GM23338 (cell line): ENCODE measurements at regions not wholly inside any gene's neighbourhood (a gene's known extent, or its start where the extent isn't known, plus 50 kb on each side); places are given as distances from the start of the nearest gene placed in this dataset.

Experiments used
- ATAC-seq: fragments of 200-7000 bp; cut with Tn5 transposase; 3 replicates; pipeline ENCODE4 v1.9.1; 2020
- DNase-seq: peaks from one replicate; pipeline ENCODE4 v3.0.0-alpha.2; 2015; ENCODE audit warnings: low spot score
- H2AFZ ChIP-seq: fragments of 200-600 bp; sonication (generic); 2 replicates; pipeline ENCODE4 v1.8.0; 2016; ENCODE audit warnings: antibody characterized with exemption, mild to moderate bottlenecking, moderate library complexity
- H3F3A ChIP-seq: fragments of 200-600 bp; sonication (generic); replicated peaks from 2 replicates; pipeline ENCODE4 v1.8.0; 2017; ENCODE audit warnings: antibody characterized with exemption, mixed run types, low read depth
- H3K27ac ChIP-seq: fragments of 200-600 bp; sonication (generic); 2 replicates; pipeline ENCODE4 v1.6.1; 2016; ENCODE audit warnings: low read depth
- H3K27me3 ChIP-seq: fragments of 200-600 bp; sonication (generic); 2 replicates; pipeline ENCODE4 v1.8.0; 2016; ENCODE audit warnings: mild to moderate bottlenecking, mixed run types, moderate library complexity; ENCODE audit not compliant: insufficient read depth
- H3K36me3 ChIP-seq: fragments of 200-600 bp; sonication (generic); 2 replicates; pipeline ENCODE4 v1.8.0; 2016; ENCODE audit warnings: mild to moderate bottlenecking; ENCODE audit not compliant: insufficient read depth
- H3K4me1 ChIP-seq: fragments of 200-600 bp; sonication (generic); 2 replicates; pipeline ENCODE4 v1.8.0; 2016; ENCODE audit warnings: mild to moderate bottlenecking, moderate library complexity; ENCODE audit not compliant: insufficient read depth
- H3K4me2 ChIP-seq: fragments of 200-600 bp; sonication (generic); 2 replicates; pipeline ENCODE4 v1.7.1; 2017; ENCODE audit warnings: mixed run types
- H3K4me3 ChIP-seq: fragments of 200-600 bp; sonication (generic); 2 replicates; pipeline ENCODE4 v1.6.1; 2016; ENCODE audit warnings: mixed run types
- H3K79me2 ChIP-seq: fragments of 200-600 bp; sonication (generic); replicated peaks from 2 replicates; pipeline ENCODE4 v1.8.0; 2017; ENCODE audit warnings: mild to moderate bottlenecking; ENCODE audit not compliant: insufficient read depth
- H3K9me2 ChIP-seq: fragments of 200-600 bp; sonication (generic); 2 replicates; pipeline ENCODE4 v1.8.0; 2017; ENCODE audit not compliant: insufficient read depth
- H4K20me1 ChIP-seq: fragments of 200-600 bp; sonication (generic); replicated peaks from 2 replicates; pipeline ENCODE4 v1.8.0; 2017; ENCODE audit warnings: mild to moderate bottlenecking; ENCODE audit not compliant: insufficient read depth
- H3K27ac Mint-ChIP-seq: 2 replicates; pipeline ENCODE4 v1.8.0; 2020; ENCODE audit warnings: inconsistent platforms, mild to moderate bottlenecking, moderate library complexity, mixed read lengths
- H3K27me3 Mint-ChIP-seq: 3 replicates; pipeline ENCODE4 v1.8.0; 2022; ENCODE audit warnings: low read depth, mild to moderate bottlenecking, moderate library complexity, mixed read lengths, inconsistent platforms; ENCODE audit not compliant: insufficient read depth, poor library complexity
- H3K36me3 Mint-ChIP-seq: 3 replicates; pipeline ENCODE4 v1.8.0; 2021; ENCODE audit warnings: low read depth, mild to moderate bottlenecking, inconsistent platforms, moderate library complexity, mixed read lengths
- H3K4me1 Mint-ChIP-seq: 3 replicates; pipeline ENCODE4 v1.8.0; 2020; ENCODE audit warnings: mild to moderate bottlenecking, inconsistent platforms, mixed read lengths
- H3K4me3 Mint-ChIP-seq: 3 replicates; pipeline ENCODE4 v1.8.0; 2021; ENCODE audit warnings: moderate library complexity, mild to moderate bottlenecking, inconsistent platforms, mixed read lengths
- H3K9me3 Mint-ChIP-seq: 3 replicates; pipeline ENCODE4 v1.8.0; 2020; ENCODE audit warnings: moderate library complexity, mild to moderate bottlenecking, inconsistent platforms, mixed read lengths
- CREB1 ChIP-seq: fragments of 250-450 bp; sonication (Bioruptor Pico); IDR thresholded peaks from 2 replicates; pipeline ENCODE4 v1.5.0; 2020; ENCODE audit warnings: low read depth, mild to moderate bottlenecking, moderate library complexity
- CTCF ChIP-seq, 2 experiments: fragments of 200-600 bp in 1 of 2; sonication (generic) in 1 of 2; conservative IDR thresholded peaks; 2 replicates each; pipeline versions ENCODE4 v1.5.1 to v1.6.1; 2016 to 2017; ENCODE audit warnings: antibody characterized with exemption in 2 of 2, low read depth in 2 of 2, mild to moderate bottlenecking in 2 of 2, moderate library complexity in 1 of 2
- ETS1 ChIP-seq: IDR thresholded peaks from 2 replicates; pipeline ENCODE4 v1.6.1; 2016; ENCODE audit warnings: antibody characterized with exemption
- EZH2 ChIP-seq: fragments of 200-600 bp; sonication (generic); IDR thresholded peaks from one replicate; pipeline ENCODE4 v1.8.0; 2017; ENCODE audit warnings: antibody characterized with exemption, mild to moderate bottlenecking, low read depth; ENCODE audit not compliant: unreplicated experiment
- EZH2phosphoT487 ChIP-seq: fragments of 200-600 bp; sonication (generic); IDR thresholded peaks from one replicate; pipeline ENCODE4 v1.8.1; 2018; ENCODE audit warnings: antibody characterized with exemption; ENCODE audit not compliant: unreplicated experiment
- JUNB ChIP-seq: IDR thresholded peaks from one replicate; pipeline ENCODE4 v1.6.1; 2016; ENCODE audit warnings: antibody characterized with exemption; ENCODE audit not compliant: unreplicated experiment
- NANOG ChIP-seq: IDR thresholded peaks from 2 replicates; pipeline ENCODE4 v1.6.1; 2016; ENCODE audit warnings: antibody characterized with exemption, borderline replicate concordance
- POLR2AphosphoS5 ChIP-seq: IDR thresholded peaks from 2 replicates; pipeline ENCODE4 v1.6.1; 2016; ENCODE audit warnings: antibody characterized with exemption, low read depth
- REST ChIP-seq: IDR thresholded peaks from one replicate; pipeline ENCODE4 v1.6.1; 2018; ENCODE audit warnings: antibody characterized with exemption; ENCODE audit not compliant: unreplicated experiment
- STAT1 ChIP-seq: IDR thresholded peaks from one replicate; pipeline ENCODE4 v1.6.1; 2016; ENCODE audit warnings: antibody characterized with exemption; ENCODE audit not compliant: unreplicated experiment
- ZNF114 ChIP-seq: fragments of 250-450 bp; sonication (Bioruptor Pico); IDR thresholded peaks from 2 replicates; pipeline ENCODE4 v1.5.0; 2020; ENCODE audit warnings: mild to moderate bottlenecking, moderate library complexity
- ZNF331 ChIP-seq: fragments of 250-450 bp; sonication (Bioruptor Pico); IDR thresholded peaks from 2 replicates; pipeline ENCODE4 v1.5.0; 2020; ENCODE audit warnings: low read depth, mild to moderate bottlenecking, moderate library complexity
- ZNF462 ChIP-seq: fragments of 250-450 bp; sonication (Bioruptor Pico); IDR thresholded peaks from 2 replicates; pipeline ENCODE4 v1.5.0; 2020; ENCODE audit warnings: mild to moderate bottlenecking, moderate library complexity

- no peaks in the 10 kb centered on the region for H3K27me3 ChIP-seq
- TF ChIP-seq CREB1 (CRISPR knock-in tag) (no peak), ZNF331 (CRISPR knock-in tag) (no peak), EZH2phosphoT487 (no peak), NANOG (no peak), ZNF462 (CRISPR knock-in tag) (no peak), JUNB (no peak), REST (no peak), EZH2 (no peak), POLR2AphosphoS5 (no peak), ZNF114 (CRISPR knock-in tag) (no peak), CTCF (conservative IDR thresholded peaks at IDR 0.05; ENCODE audit: low read depth in 2 of 2) (no peak), STAT1 (no peak), ETS1 (no peak)
- ATAC-seq = no peak
- DNase-seq = no peak
- no peak overlapping the region for H3K4me3 ChIP-seq
- Mint-ChIP-seq H3K27ac (no peak overlapping the region), H3K36me3 (peaks cover 7% of the 10 kb centered on the region; the same call in 2 of the 3 replicates), H3K4me3 (no peak overlapping the region), H3K9me3 (peaks cover 16% of the 10 kb centered on the region; the same call in 2 of the 3 replicates), H3K27me3 (peaks cover 3% of the 10 kb centered on the region), H3K4me1 (no peaks in the 10 kb centered on the region)
- peaks cover 11% of the 10 kb centered on the region for H3K9me2 ChIP-seq
- no peak overlapping the region for H3K4me2 ChIP-seq
- no peaks in the 10 kb centered on the region for H4K20me1 ChIP-seq
- no peaks in the 10 kb centered on the region for H3F3A ChIP-seq
- no peak overlapping the region for H2AFZ ChIP-seq
- no peaks in the 10 kb centered on the region for H3K36me3 ChIP-seq
- H3K27ac ChIP-seq = no peak overlapping the region
- no peaks in the 10 kb centered on the region for H3K4me1 ChIP-seq
- no peaks in the 10 kb centered on the region for H3K79me2 ChIP-seq
Observed at GRCh38 chr13:73576291-73576690, 517.5 kb downstream of the KLF5 start.
